HepG2 (cell line): ENCODE measurements at regions not wholly inside any gene's neighbourhood (a gene's known extent, or its start where the extent isn't known, plus 50 kb on each side); places are given as distances from the start of the nearest gene placed in this dataset.

ENCODE experiments used
- ATAC-seq: fragments of 200-7000 bp; cut with Tn5 transposase; 3 replicates; pipeline ENCODE4 v1.9.1; 2020; ENCODE audit warnings: mild to moderate bottlenecking, moderate library complexity
- BruUV-seq: library from RNA; stranded (reverse); fragments of 400-500 nt; replicated peaks from 2 replicates; lab custom pipeline; 2021; lab: Mats Ljungman, UMichigan
- CTCF ChIA-PET: fragments of 300-600 bp; formaldehyde crosslinking; extraction: SDS; loops from one replicate; lab custom pipeline; 2021; ENCODE audit warnings: low total read pairs, inconsistent platforms, low intra/inter-chr PET ratio; lab: Yijun Ruan, JAX
- POLR2A ChIA-PET: fragments of 350-600 bp; sonication (Branson Sonifier 250); formaldehyde crosslinking; loops from one replicate; lab custom pipeline; 2020; ENCODE audit warnings: antibody characterized with exemption, inconsistent platforms; lab: Yijun Ruan, JAX
- DNase-seq: peaks from one replicate; pipeline ENCODE4 v3.0.0-alpha.2; 2015; ENCODE audit warnings: low spot score
- FAIRE-seq: peaks from 3 replicates; lab custom pipeline; 2011; peaks lifted over from hg19 to GRCh38; lab: Jason Lieb, UNC
- H2AFZ ChIP-seq: one replicate; pipeline ENCODE4 v1.6.1; 2011; ENCODE audit warnings: low read length, inconsistent platforms
- H3K27ac ChIP-seq: fragments of 300-600 bp; 3 replicates; pipeline ENCODE4 v1.8.0; 2011; ENCODE audit warnings: mixed run types, mild to moderate bottlenecking, mixed read lengths, low read length, inconsistent platforms; ENCODE audit not compliant: insufficient read depth; ENCODE audit errors: extremely low read length
- H3K27me3 ChIP-seq, 2 experiments: fragments of 200-600 bp in 1 of 2; 2 replicates in 1 of 2; 3 replicates in 1 of 2; pipeline versions ENCODE4 v1.6.0 to v1.8.0; 2011; ENCODE audit warnings: low read length in 2 of 2, mild to moderate bottlenecking in 2 of 2, moderate library complexity in 2 of 2, inconsistent platforms in 1 of 2; ENCODE audit not compliant: insufficient read depth in 2 of 2, control insufficient read depth in 1 of 2
- H3K36me3 ChIP-seq, 2 experiments: fragments of 200-600 bp in 1 of 2; replicated peaks in 1 of 2; 2 replicates in 1 of 2; 3 replicates in 1 of 2; pipeline versions ENCODE4 v1.5.1 to v1.8.0; 2011; ENCODE audit warnings: low read length in 2 of 2, inconsistent platforms in 1 of 2; ENCODE audit not compliant: insufficient read depth in 2 of 2, control insufficient read depth in 1 of 2
- H3K4me1 ChIP-seq: 2 replicates; pipeline ENCODE4 v1.5.1; 2012; ENCODE audit warnings: low read length, inconsistent platforms; ENCODE audit not compliant: insufficient read depth
- H3K4me2 ChIP-seq: 2 replicates; pipeline ENCODE4 v1.6.0; 2011; ENCODE audit warnings: low read depth, low read length, inconsistent platforms
- H3K4me3 ChIP-seq, 3 experiments: fragments of 200-600 bp in 1 of 3; sonication (generic), shearing (Covaris generic) in 1 of 3; replicated peaks in 1 of 3; 2 replicates each; pipeline ENCODE4 v1.5.1; 2011 to 2016; ENCODE audit warnings: low read length in 3 of 3, inconsistent platforms in 2 of 3, low read depth in 2 of 3, mild to moderate bottlenecking in 2 of 3, control low read depth in 1 of 3, mixed read lengths in 1 of 3; ENCODE audit not compliant: insufficient read depth in 1 of 3
- H3K79me2 ChIP-seq: one replicate; pipeline ENCODE4 v1.6.1; 2011; ENCODE audit warnings: low read length, inconsistent platforms; ENCODE audit not compliant: insufficient read depth
- H3K9ac ChIP-seq: 2 replicates; pipeline ENCODE4 v1.6.0; 2011; ENCODE audit warnings: mild to moderate bottlenecking, low read depth, low read length, inconsistent platforms; ENCODE audit not compliant: insufficient read depth
- H3K9me3 ChIP-seq: 2 replicates; pipeline ENCODE4 v1.5.1; 2012; ENCODE audit warnings: mild to moderate bottlenecking, low read length
- H4K20me1 ChIP-seq: 2 replicates; pipeline ENCODE4 v1.6.0; 2011; ENCODE audit warnings: inconsistent platforms, mild to moderate bottlenecking, low read length, moderate library complexity; ENCODE audit not compliant: insufficient read depth
- ATF7-NPFF ChIP-seq: sonication (generic); formaldehyde crosslinking; IDR thresholded peaks from 2 replicates; pipeline ENCODE4 v1.8.1; 2023; ENCODE audit warnings: mild to moderate bottlenecking, low read depth, missing genetic modification reagents, moderate library complexity
- FOXK1 ChIP-seq: sonication (generic); formaldehyde crosslinking; IDR thresholded peaks from 2 replicates; pipeline ENCODE4 v1.4.0; 2020; ENCODE audit warnings: low read depth, missing genetic modification reagents, borderline replicate concordance
- IKZF4 ChIP-seq: sonication (generic); formaldehyde crosslinking; IDR thresholded peaks from 2 replicates; pipeline ENCODE4 v1.5.1; 2020; ENCODE audit warnings: borderline replicate concordance, mild to moderate bottlenecking, low read depth, missing genetic modification reagents; ENCODE audit errors: not compliant biosample characterization
- MAFK ChIP-seq, 2 experiments: IDR thresholded peaks in 1 of 2; conservative IDR thresholded peaks in 1 of 2; 2 replicates each; pipeline ENCODE4 v1.6.1; 2011; ENCODE audit warnings: improper control_type of control experiment in 2 of 2, low read length in 2 of 2
- NBN ChIP-seq: fragments of 450-650 bp; conservative IDR thresholded peaks from 2 replicates; pipeline ENCODE4 v1.6.1; 2017
- PITX1 ChIP-seq: sonication (generic); formaldehyde crosslinking; IDR thresholded peaks from 2 replicates; pipeline ENCODE4 v1.5.1; 2020; ENCODE audit warnings: mild to moderate bottlenecking, missing genetic modification reagents
- SMC3 ChIP-seq: IDR thresholded peaks from 2 replicates; pipeline ENCODE4 v1.6.1; 2011; ENCODE audit warnings: low read length, improper control_type of control experiment
- SYNCRIP ChIP-seq: fragments of 200-400 bp; formaldehyde crosslinking; IDR thresholded peaks from 2 replicates; pipeline ENCODE4 v1.6.1; 2018; ENCODE audit warnings: mild to moderate bottlenecking, low read depth, low read length; ENCODE audit not compliant: insufficient read depth
- TSC22D2 ChIP-seq: sonication (generic); formaldehyde crosslinking; IDR thresholded peaks from 2 replicates; pipeline ENCODE4 v1.5.1; 2020; ENCODE audit warnings: missing genetic modification reagents, mild to moderate bottlenecking, borderline replicate concordance
- U2AF2 ChIP-seq: fragments of 200-400 bp; formaldehyde crosslinking; IDR thresholded peaks from 2 replicates; pipeline ENCODE4 v1.6.1; 2017; ENCODE audit warnings: low read depth, mild to moderate bottlenecking, low read length
- ZBTB2 ChIP-seq: sonication (generic); formaldehyde crosslinking; IDR thresholded peaks from 2 replicates; pipeline ENCODE4 v1.8.0; 2022; ENCODE audit warnings: low read depth, missing genetic modification reagents
- ZNF225 ChIP-seq: sonication (generic); formaldehyde crosslinking; IDR thresholded peaks from 2 replicates; pipeline ENCODE4 v1.4.0; 2020; ENCODE audit warnings: mild to moderate bottlenecking, missing genetic modification reagents
- ZNF546 ChIP-seq: sonication (generic); formaldehyde crosslinking; conservative IDR thresholded peaks from 2 replicates; pipeline ENCODE4 v1.8.1; 2023; ENCODE audit warnings: mild to moderate bottlenecking, missing genetic modification reagents
- WGBS: methylation state at CpG from one replicate; pipeline ENCODE4 v1.1.6; 2017; ENCODE audit warnings: low lambda C conversion rate; 5-methylcytosine and 5-hydroxymethylcytosine counted together
- in situ Hi-C: cut with HindIII; loops from 2 replicates; pipeline ENCODE4 v1.10.0; 2017; ENCODE audit warnings: low pct_unique_long_range_greater_than_20kb; ENCODE audit not compliant: extremely low pct_ligation_motif_present
- intact Hi-C: fragments of 100-400 bp; cut with micrococcal nuclease; formaldehyde crosslinking; loops from one replicate; pipeline ENCODE4 v1.10.0; 2022; ENCODE audit not compliant: unreplicated experiment

- TF ChIP-seq PITX1 (CRISPR knock-in tag) (no peak), TSC22D2 (CRISPR knock-in tag) (no peak), ZBTB2 (no peak), IKZF4 (CRISPR knock-in tag) (no peak), ZNF225 (no peak), SYNCRIP (no peak), SMC3 (no peak), ZNF546 (CRISPR knock-in tag) (no peak), FOXK1 (CRISPR knock-in tag) (no peak), U2AF2 (no peak), ATF7-NPFF (CRISPR knock-in tag) (no peak)
Measured at GRCh38 chr5:54748527-54748926, 231.0 kb downstream of the SNX18 start (continued).

GRCh38 chr5:54746777-54747398 is 229.3 kb downstream of the SNX18 start:
- Histone ChIP-seq H3K36me3 (no peaks in the 10 kb centered on the region), H3K27me3 (no peaks in the 10 kb centered on the region; a peak in 1 of 5 replicates), H3K27ac (no peak overlapping the region), H3K9ac (no peak overlapping the region), H3K4me3 (no peak overlapping the region), H3K4me2 (no peak overlapping the region), H3K4me1 (0 out of 2 replicates have a peak, but pooled peaks cover 7% of the 10 kb centered on the region)
- no TSS peak for BruUV-seq
- in situ Hi-C loops (no loop called here), intact Hi-C loops (no loop called here)
- WGBS: 73% methylated on average over 10 of the region's 10 CpGs
- POLR2A ChIA-PET: no interaction called here
- ATAC-seq: no peak
- CTCF ChIA-PET: no interaction called here
- TF ChIP-seq NBN: 0 out of 2 replicates have a peak, but pooled peaks have one; percentile 18
- no peak for TF ChIP-seq MAFK (conservative IDR thresholded peaks at IDR 0.05 in 1 of 2, IDR thresholded peaks at IDR 0.05 in 1 of 2; ENCODE audit: low read length in 2 of 2)
- TF ChIP-seq, all 625 proteins: peak for 1
- H2AFZ ChIP-seq: no peak overlapping the region
- H3K9me3 ChIP-seq: no peaks in the 10 kb centered on the region
- no peaks in the 10 kb centered on the region for H3K79me2 ChIP-seq
- DNase-seq: no peak
- no peak for FAIRE-seq
- H4K20me1 ChIP-seq: no peaks in the 10 kb centered on the region
